ENCODE measurements at regions not wholly inside any gene's neighbourhood (a gene's known extent, or its start where the extent isn't known, plus 50 kb on each side); places are given as distances from the start of the nearest gene placed in this dataset.

- no peak for TF ChIP-seq FOSL1 (IDR thresholded peaks at IDR 0.05; ENCODE audit: insufficient read depth, low read depth, low read length)
Measured at GRCh38 chr7:67652937-67653336, 656.3 kb downstream of the TYW1 start (continued).

Measured in H1 (cell line).